ENCODE measurements at regions not wholly inside any gene's neighbourhood (a gene's known extent, or its start where the extent isn't known, plus 50 kb on each side); places are given as distances from the start of the nearest gene placed in this dataset.

- 39 to 56% methylated on average over 1 of the region's 1 CpG for WGBS, 2 donors
- no peak overlapping the region for H3K4me3 ChIP-seq (ENCODE audit: low read depth, poor library complexity, severe bottlenecking)
- TF ChIP-seq POLR2A (IDR thresholded peaks at IDR 0.05): no peak
- TF ChIP-seq, protein P1, sequence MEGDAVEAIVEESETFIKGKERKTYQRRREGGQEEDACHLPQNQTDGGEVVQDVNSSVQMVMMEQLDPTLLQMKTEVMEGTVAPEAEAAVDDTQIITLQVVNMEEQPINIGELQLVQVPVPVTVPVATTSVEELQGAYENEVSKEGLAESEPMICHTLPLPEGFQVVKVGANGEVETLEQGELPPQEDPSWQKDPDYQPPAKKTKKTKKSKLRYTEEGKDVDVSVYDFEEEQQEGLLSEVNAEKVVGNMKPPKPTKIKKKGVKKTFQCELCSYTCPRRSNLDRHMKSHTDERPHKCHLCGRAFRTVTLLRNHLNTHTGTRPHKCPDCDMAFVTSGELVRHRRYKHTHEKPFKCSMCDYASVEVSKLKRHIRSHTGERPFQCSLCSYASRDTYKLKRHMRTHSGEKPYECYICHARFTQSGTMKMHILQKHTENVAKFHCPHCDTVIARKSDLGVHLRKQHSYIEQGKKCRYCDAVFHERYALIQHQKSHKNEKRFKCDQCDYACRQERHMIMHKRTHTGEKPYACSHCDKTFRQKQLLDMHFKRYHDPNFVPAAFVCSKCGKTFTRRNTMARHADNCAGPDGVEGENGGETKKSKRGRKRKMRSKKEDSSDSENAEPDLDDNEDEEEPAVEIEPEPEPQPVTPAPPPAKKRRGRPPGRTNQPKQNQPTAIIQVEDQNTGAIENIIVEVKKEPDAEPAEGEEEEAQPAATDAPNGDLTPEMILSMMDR (IDR thresholded peaks at IDR 0.05): no peak
- DNase-seq (ENCODE audit: low spot score in 2 of 2): no peak
- intact Hi-C loops (cut with DNase I; ENCODE audit: low total_unique reads): no loop called here
These were observed 65.8 kb downstream of the RTP5 start for GRCh38 chr2:241935314-241935713.

- TF ChIP-seq, protein P1 (IDR thresholded peaks at IDR 0.05): no peak
- TF ChIP-seq POLR2A (IDR thresholded peaks at IDR 0.05): no peak
- H3K4me3 ChIP-seq (ENCODE audit: low read depth, poor library complexity, severe bottlenecking): no peak overlapping the region
- WGBS, 2 donors: 94 to 95% methylated on average over 6 of the region's 6 CpGs
- intact Hi-C loops (cut with DNase I; ENCODE audit: low total_unique reads): no loop called here
- peak in 1 of 2 donors; percentile 25 for DNase-seq (ENCODE audit: low spot score in 2 of 2)
These were observed 66.2 kb downstream of the RTP5 start for GRCh38 chr2:241935774-241936173.

- WGBS, 2 donors: 72 to 80% methylated on average over 26 to 47 of the region's 55 CpGs
- TF ChIP-seq POLR2A (IDR thresholded peaks at IDR 0.05): no peak
- TF ChIP-seq, protein P1 (IDR thresholded peaks at IDR 0.05): no peak
- intact Hi-C loops (cut with DNase I; ENCODE audit: low total_unique reads): no loop called here
- no peak overlapping the region for H3K4me3 ChIP-seq (ENCODE audit: low read depth, poor library complexity, severe bottlenecking)
- peak in 1 of 2 donors; percentile 62 for DNase-seq (ENCODE audit: low spot score in 2 of 2)
These were observed 67.1 kb downstream of the RTP5 start for GRCh38 chr2:241936457-241937133.

DNA sequence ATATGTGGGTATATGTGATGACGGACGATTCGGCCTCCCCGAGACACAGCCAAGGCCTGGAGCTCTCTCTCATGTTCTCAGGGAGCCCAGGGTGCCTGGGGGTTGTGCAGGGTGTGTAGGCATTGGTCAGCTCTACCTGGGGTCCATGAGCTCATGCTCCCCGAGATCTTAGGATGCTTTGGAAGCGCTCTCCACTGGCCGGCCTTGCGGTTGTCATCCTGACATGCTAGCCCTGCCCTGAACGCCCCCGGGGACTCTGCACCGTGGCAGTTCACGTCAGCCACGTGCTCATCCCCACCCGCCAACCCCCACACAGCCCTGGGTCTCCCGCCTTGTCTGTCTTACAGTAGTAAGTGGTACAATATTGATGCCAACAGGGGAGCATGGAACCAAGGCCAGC, 67.8 kb downstream of the RTP5 start:
- intact Hi-C loops (cut with DNase I; ENCODE audit: low total_unique reads): no loop called here
- no peak overlapping the region for H3K4me3 ChIP-seq (ENCODE audit: low read depth, poor library complexity, severe bottlenecking)
- 87 to 88% methylated on average over 15 of the region's 15 CpGs for WGBS, 2 donors
- no peak for TF ChIP-seq POLR2A (IDR thresholded peaks at IDR 0.05)
- TF ChIP-seq, protein P1 (IDR thresholded peaks at IDR 0.05): no peak
- DNase-seq (ENCODE audit: low spot score in 2 of 2): peak in 1 of 2 donors; percentile 57

GRCh38 chr2:241939541-241939940, 70.0 kb downstream of the RTP5 start:
- intact Hi-C loops (cut with DNase I; ENCODE audit: low total_unique reads): no loop called here
- TF ChIP-seq POLR2A (IDR thresholded peaks at IDR 0.05): no peak
- TF ChIP-seq, protein P1 (IDR thresholded peaks at IDR 0.05): no peak
- no peak for DNase-seq (ENCODE audit: low spot score in 2 of 2)
- H3K4me3 ChIP-seq (ENCODE audit: low read depth, poor library complexity, severe bottlenecking): no peak overlapping the region
- 80 to 87% methylated on average over 7 of the region's 7 CpGs for WGBS, 2 donors

- WGBS, 2 donors: 95% methylated on average over 7 of the region's 7 CpGs
- no peak overlapping the region for H3K4me3 ChIP-seq (ENCODE audit: low read depth, poor library complexity, severe bottlenecking)
- DNase-seq (ENCODE audit: low spot score in 2 of 2): peak in 1 of 2 donors; percentile 36
- TF ChIP-seq POLR2A (IDR thresholded peaks at IDR 0.05): no peak
- TF ChIP-seq, protein P1 (IDR thresholded peaks at IDR 0.05): no peak
- intact Hi-C loops (cut with DNase I; ENCODE audit: low total_unique reads): no loop called here
These were observed 70.8 kb downstream of the RTP5 start for GRCh38 chr2:241940329-241940728.

Data from lower leg skin (tissue), 4 donors.